GM19438 (cell line): ENCODE measurements at regions not wholly inside any gene's neighbourhood (a gene's known extent, or its start where the extent isn't known, plus 50 kb on each side); places are given as distances from the start of the nearest gene placed in this dataset.

Source experiments
- ATAC-seq: cut with Tn5 transposase; IDR thresholded peaks from one replicate; pipeline ENCODE4 v1.9.1; 2021; ENCODE audit warnings: low read depth; ENCODE audit not compliant: unreplicated experiment

GRCh38 chr10:63707254-63707910 is 186.2 kb downstream of the REEP3 start:
- ATAC-seq: no peak

GRCh38 chr10:63708421-63708820 is 187.2 kb downstream of the REEP3 start:
- ATAC-seq: no peak

GRCh38 chr10:63710703-63711102 is 189.5 kb downstream of the REEP3 start:
- ATAC-seq: no peak

DNA sequence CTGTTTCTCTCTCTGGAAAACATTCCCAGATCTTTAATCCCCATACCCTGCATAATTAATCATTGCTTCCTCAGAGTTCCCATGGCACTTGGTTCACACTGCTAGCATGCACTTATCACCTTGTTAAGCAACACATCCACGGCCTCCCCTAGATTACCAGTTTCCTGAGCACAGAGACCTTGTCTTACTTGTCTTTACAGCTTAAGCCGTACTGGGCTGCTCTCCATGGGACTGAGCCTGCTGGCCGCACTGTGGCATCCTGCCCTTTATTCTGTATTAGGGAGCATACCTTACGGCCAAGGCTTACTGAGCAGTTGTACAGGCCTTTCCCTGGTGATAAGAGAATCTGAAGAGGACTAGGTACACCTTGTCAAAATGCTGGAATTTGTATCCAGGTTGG is 190.2 kb downstream of the REEP3 start:
- no peak for ATAC-seq

DNA sequence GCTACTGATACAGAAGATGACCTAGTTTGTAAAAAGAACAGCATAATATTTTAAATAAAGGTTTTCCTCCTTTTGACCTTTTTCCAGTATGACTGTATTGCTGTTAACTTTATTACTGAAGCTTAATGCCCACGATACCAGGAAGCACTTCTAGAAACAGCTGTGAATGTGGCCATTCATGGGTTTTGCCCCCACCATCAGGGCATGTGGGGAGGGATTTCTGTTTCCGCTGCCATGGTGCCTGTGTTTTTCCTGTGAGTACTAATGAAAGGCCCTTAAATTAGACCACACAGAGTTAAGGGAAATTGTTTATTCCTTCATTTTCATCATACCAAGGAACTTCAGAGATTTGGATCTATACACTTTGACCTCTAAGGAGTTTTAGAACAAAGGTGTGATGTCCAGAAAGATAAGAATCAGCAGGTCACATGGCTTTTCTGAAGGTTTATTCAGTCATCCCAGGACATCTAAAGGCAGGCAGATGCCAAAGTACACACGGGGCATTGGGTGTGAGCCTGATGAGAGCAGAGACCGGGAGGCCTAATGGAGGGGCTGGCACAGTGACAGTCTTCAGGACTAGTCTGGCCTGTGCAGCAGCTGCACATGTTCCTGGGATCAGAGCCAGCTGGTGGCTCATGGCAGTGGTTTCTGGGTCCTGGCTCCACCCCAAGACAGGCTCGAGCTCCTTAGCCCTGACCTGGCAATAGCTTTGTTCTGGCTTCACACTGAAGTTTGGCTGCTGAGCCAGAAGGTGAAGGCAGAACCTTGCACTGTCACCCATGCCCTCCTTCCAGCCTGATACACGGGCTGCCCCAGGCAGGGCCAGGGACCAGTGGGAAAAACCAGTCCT is 190.9 kb downstream of the REEP3 start:
- ATAC-seq: no peak

DNA sequence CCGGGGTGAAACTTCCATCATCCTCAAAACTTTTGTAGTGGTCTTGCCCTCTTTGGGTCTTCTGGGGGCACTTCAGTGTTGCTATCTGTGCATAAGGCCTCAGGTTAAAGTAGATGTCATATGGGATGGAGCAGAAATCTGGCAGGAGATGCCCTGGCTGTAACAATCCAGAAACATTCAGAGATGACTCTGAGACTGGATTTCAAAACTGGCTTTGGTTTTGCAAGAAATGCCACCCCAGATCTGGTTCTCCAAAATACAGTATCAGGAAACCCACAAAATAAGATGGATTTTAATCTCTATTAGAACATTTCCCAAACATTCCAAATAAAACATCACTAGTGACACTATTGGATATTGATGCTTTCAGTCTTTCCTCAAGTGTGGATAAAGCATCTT is 191.5 kb downstream of the REEP3 start:
- ATAC-seq: no peak

GRCh38 chr10:63713191-63714144 is 192.3 kb downstream of the REEP3 start:
- ATAC-seq: no peak

- no peak for ATAC-seq
Observed at GRCh38 chr10:63716016-63716580, 194.9 kb downstream of the REEP3 start.

- no peak for ATAC-seq
Observed at GRCh38 chr10:63717027-63717715, 196.0 kb downstream of the REEP3 start.

GRCh38 chr10:63718006-63718405 is 196.8 kb downstream of the REEP3 start:
- no peak for ATAC-seq

DNA sequence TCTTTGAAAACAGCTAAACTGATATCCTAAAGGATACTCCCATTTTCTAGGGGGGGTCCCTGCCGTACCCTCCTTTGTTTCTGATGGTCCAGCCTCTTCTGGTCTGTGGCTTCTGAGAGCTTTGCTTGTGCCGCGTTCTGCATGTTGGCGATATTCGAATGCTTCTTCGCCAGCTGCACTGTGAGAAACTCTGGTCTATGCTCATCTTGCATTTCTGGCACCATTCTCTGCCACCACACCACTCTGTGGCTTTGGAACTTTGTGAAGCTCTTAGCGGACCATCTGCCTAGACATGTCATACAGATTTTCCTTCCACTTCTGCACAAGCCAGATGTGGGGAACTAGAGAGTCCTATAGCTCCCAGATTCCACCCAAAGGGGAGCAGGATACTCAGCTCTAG is 197.2 kb downstream of the REEP3 start:
- no peak for ATAC-seq

- ATAC-seq: no peak
Observed at GRCh38 chr10:63719226-63719856, 198.1 kb downstream of the REEP3 start.

DNA sequence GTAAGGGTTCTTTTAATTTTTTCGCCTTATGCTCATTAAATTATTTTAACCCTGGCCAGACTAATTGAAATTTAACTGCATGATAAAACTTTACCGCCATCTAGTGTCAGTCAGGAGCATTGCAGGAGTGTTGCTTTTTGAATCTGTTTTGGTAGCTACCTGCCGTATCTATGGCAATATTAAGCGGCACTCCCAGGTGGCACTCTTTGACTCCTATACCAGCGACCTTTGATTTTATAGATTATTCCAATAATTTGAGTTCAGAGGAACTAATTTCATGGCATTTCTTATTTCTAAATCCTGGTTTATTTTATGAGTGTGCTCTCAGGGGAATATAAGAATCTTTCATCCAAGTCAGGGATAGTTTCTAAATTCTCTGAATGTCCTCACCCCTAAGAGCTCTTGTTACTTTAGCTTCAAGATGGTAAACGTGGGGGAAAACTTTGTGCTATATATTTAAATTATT is 198.9 kb downstream of the REEP3 start:
- ATAC-seq: no peak

DNA sequence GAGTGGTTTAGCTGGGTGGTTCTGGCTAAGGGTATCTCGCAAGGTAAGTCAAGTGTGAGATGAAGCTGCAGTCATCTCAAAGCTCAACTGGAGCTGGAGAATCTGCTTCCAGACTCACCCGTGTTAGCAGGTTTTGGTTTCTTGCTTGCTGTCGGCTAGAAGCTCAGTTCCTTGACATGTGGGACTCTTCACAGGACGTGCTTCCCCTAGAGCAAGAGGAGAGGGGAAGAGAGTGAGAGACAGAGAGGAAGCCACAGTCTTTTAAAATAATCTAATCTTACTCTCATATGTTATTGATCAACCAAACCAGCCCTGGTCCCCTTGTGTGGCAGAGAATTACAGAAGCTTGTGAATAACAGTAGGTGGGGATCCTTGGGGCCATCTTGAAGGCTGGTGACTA is 199.5 kb downstream of the REEP3 start:
- peak; percentile 76 for ATAC-seq

DNA sequence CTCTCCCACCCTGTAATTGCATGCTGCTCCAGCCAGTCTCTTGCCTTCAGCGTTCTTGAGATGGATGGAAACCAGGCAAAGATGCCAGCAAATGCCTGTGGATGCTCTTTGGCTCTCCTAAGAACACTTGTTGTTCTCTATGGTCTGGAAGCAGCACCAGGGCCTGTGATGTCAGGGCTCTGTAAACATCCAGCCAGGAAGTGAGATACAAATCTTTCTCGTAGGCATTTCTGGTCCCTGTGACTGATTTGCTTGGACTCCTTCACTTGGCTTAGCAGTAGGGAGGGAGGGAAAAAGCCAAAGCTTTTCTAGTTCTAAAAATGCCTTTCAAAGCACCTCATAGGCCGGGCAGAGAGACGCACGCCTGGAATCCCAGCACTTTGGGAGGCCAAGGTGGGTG is 201.3 kb downstream of the REEP3 start:
- no peak for ATAC-seq

GRCh38 chr10:63723320-63723719 is 202.1 kb downstream of the REEP3 start:
- ATAC-seq: no peak

DNA sequence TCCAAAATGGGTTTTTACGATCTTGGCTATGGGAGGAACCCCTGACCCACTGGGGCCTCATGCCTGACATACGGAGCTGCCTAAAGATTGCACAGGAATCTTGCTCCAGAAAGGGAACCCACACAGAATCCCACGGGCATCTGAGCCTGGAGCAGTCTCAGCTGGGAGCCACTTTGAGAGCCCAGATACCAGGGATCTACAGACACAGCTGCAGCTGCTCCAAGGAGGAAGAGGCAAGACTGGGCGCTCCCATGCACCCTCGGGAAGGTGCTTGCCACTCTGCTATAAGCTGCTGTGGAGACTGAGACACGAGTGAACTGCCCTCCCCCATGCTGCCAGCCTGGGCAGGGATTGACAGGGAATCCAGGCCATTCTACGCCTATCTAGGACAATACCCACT is 202.5 kb downstream of the REEP3 start:
- no peak for ATAC-seq

- no peak for ATAC-seq
Observed at GRCh38 chr10:63724922-63725321, 203.7 kb downstream of the REEP3 start.

DNA sequence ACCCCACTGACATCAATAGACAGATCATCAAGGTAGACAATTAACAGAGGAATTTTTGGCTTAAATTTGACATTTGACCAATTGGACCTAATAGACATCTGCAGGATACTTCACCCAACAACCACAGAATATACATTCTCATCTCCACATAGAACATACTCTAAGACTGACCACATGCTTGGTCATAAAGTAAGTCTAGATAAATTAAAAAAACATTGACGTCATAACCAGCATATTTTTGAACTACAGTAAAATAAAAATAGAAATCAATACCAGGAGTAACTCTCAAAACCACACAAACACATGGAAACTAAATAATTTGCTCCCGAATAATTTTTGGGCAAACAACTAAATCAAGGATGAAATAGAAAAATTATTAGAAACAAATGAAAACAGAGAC is 205.7 kb downstream of the REEP3 start:
- no peak for ATAC-seq

GRCh38 chr10:63727636-63728035 is 206.4 kb downstream of the REEP3 start:
- ATAC-seq: no peak
